WTC11 (cell line): ENCODE measurements at regions not wholly inside any gene's neighbourhood (a gene's known extent, or its start where the extent isn't known, plus 50 kb on each side); places are given as distances from the start of the nearest gene placed in this dataset.

Experiments
- ATAC-seq: fragments of 200-7000 bp; cut with Tn5 transposase; 2 replicates; pipeline ENCODE4 v1.10.0; 2021; ENCODE audit warnings: mild to moderate bottlenecking, moderate library complexity
- CTCF ChIA-PET: fragments of 300-600 bp; sonication (Branson Sonifier 250); formaldehyde crosslinking; loops from one replicate; lab custom pipeline; 2021; ENCODE audit warnings: antibody characterized with exemption; lab: Charles Lee
- POLR2A ChIA-PET: fragments of 350-600 bp; sonication (Branson Sonifier 250); formaldehyde crosslinking; loops from one replicate; lab custom pipeline; 2021; ENCODE audit warnings: antibody characterized with exemption; lab: Charles Lee
- DNase-seq: peaks from one replicate; pipeline ENCODE4 v3.0.0; 2021; ENCODE audit warnings: low spot score
- H3K27ac Mint-ChIP-seq: 2 replicates; pipeline ENCODE4 v1.8.0; 2021; ENCODE audit warnings: mixed read lengths
- H3K27me3 Mint-ChIP-seq: 2 replicates; pipeline ENCODE4 v1.8.0; 2021; ENCODE audit warnings: low read depth, mild to moderate bottlenecking, moderate library complexity, mixed read lengths
- H3K36me3 Mint-ChIP-seq: 2 replicates; pipeline ENCODE4 v1.8.0; 2021; ENCODE audit warnings: mixed read lengths
- H3K4me1 Mint-ChIP-seq: 2 replicates; pipeline ENCODE4 v1.8.0; 2022; ENCODE audit warnings: mixed read lengths
- H3K4me3 Mint-ChIP-seq: 2 replicates; pipeline ENCODE4 v1.8.0; 2021; ENCODE audit warnings: mild to moderate bottlenecking, moderate library complexity, mixed read lengths
- H3K9me3 Mint-ChIP-seq: 2 replicates; pipeline ENCODE4 v1.8.0; 2021; ENCODE audit warnings: mixed read lengths
- ARID4B ChIP-seq: sonication (generic); formaldehyde crosslinking; IDR thresholded peaks from 2 replicates; pipeline ENCODE4 v1.8.0; 2023; ENCODE audit warnings: missing genetic modification reagents, mild to moderate bottlenecking, borderline replicate concordance
- ATF1 ChIP-seq: sonication (generic); formaldehyde crosslinking; IDR thresholded peaks from 2 replicates; pipeline ENCODE4 v1.8.1; 2023; ENCODE audit warnings: mild to moderate bottlenecking, moderate library complexity, missing genetic modification reagents
- ATF3 ChIP-seq: sonication (generic); formaldehyde crosslinking; conservative IDR thresholded peaks from 2 replicates; pipeline ENCODE4 v1.8.1; 2022; ENCODE audit warnings: mild to moderate bottlenecking, missing genetic modification reagents
- CREB1 ChIP-seq: sonication (generic); formaldehyde crosslinking; IDR thresholded peaks from 2 replicates; pipeline ENCODE4 v1.8.0; 2023; ENCODE audit warnings: mild to moderate bottlenecking, missing genetic modification reagents
- ETV6 ChIP-seq: sonication (generic); formaldehyde crosslinking; IDR thresholded peaks from 2 replicates; pipeline ENCODE4 v1.8.1; 2022; ENCODE audit warnings: mild to moderate bottlenecking, missing genetic modification reagents
- FOXP1 ChIP-seq: sonication (generic); formaldehyde crosslinking; IDR thresholded peaks from 2 replicates; pipeline ENCODE4 v1.8.0; 2022; ENCODE audit warnings: missing genetic modification reagents, mild to moderate bottlenecking, moderate library complexity, borderline replicate concordance
- GTF2I ChIP-seq: fragments of 250-450 bp; sonication (Bioruptor Pico); conservative IDR thresholded peaks from 2 replicates; pipeline ENCODE4 v1.4.0; 2021; ENCODE audit warnings: mild to moderate bottlenecking
- JUN ChIP-seq: sonication (generic); formaldehyde crosslinking; IDR thresholded peaks from 2 replicates; pipeline ENCODE4 v1.8.0; 2023; ENCODE audit warnings: mild to moderate bottlenecking, missing genetic modification reagents
- NFYB ChIP-seq: sonication (generic); formaldehyde crosslinking; conservative IDR thresholded peaks from 2 replicates; pipeline ENCODE4 v1.8.0; 2022; ENCODE audit warnings: low read depth, missing genetic modification reagents
- PRRX2 ChIP-seq: fragments of 250-450 bp; sonication (Bioruptor Pico); IDR thresholded peaks from 2 replicates; pipeline ENCODE4 v1.8.0; 2021; ENCODE audit warnings: mild to moderate bottlenecking
- RELA ChIP-seq: sonication (generic); formaldehyde crosslinking; IDR thresholded peaks from 2 replicates; pipeline ENCODE4 v1.8.1; 2022; ENCODE audit warnings: missing genetic modification reagents, mild to moderate bottlenecking, borderline replicate concordance
- RORB ChIP-seq: fragments of 250-450 bp; sonication (Bioruptor Pico); IDR thresholded peaks from 2 replicates; pipeline ENCODE4 v1.9.0; 2021; ENCODE audit warnings: mild to moderate bottlenecking
- TEAD1 ChIP-seq: sonication (generic); formaldehyde crosslinking; IDR thresholded peaks from 2 replicates; pipeline ENCODE4 v1.8.0; 2022; ENCODE audit warnings: mild to moderate bottlenecking, missing genetic modification reagents
- TEAD4 ChIP-seq: sonication (generic); formaldehyde crosslinking; IDR thresholded peaks from 2 replicates; pipeline ENCODE4 v1.8.0; 2022; ENCODE audit warnings: mild to moderate bottlenecking, missing genetic modification reagents
- ZNF121 ChIP-seq: sonication (generic); formaldehyde crosslinking; IDR thresholded peaks from 2 replicates; pipeline ENCODE4 v1.8.0; 2023; ENCODE audit warnings: missing genetic modification reagents
- ZNF232 ChIP-seq: sonication (generic); formaldehyde crosslinking; IDR thresholded peaks from 2 replicates; pipeline ENCODE4 v1.8.0; 2022; ENCODE audit warnings: mild to moderate bottlenecking, missing genetic modification reagents
- ZNF263 ChIP-seq: sonication (generic); formaldehyde crosslinking; IDR thresholded peaks from 2 replicates; pipeline ENCODE4 v1.8.1; 2022; ENCODE audit warnings: low read depth, mild to moderate bottlenecking, moderate library complexity, missing genetic modification reagents
- TF ChIP-seq, protein P1 (sequence below): fragments of 250-450 bp; sonication (Bioruptor Pico); conservative IDR thresholded peaks from 2 replicates; pipeline ENCODE4 v1.9.0; 2021; ENCODE audit warnings: mild to moderate bottlenecking
- TF ChIP-seq, protein P2 (sequence below): fragments of 250-450 bp; sonication (Bioruptor Pico); IDR thresholded peaks from 2 replicates; pipeline ENCODE4 v1.8.0; 2021; ENCODE audit warnings: mild to moderate bottlenecking
- TF ChIP-seq, protein P3 (sequence below): sonication (generic); formaldehyde crosslinking; conservative IDR thresholded peaks from 2 replicates; pipeline ENCODE4 v1.8.1; 2023; ENCODE audit warnings: mild to moderate bottlenecking, low read depth, missing genetic modification reagents, moderate library complexity
- TF ChIP-seq, protein P4 (sequence below): sonication (generic); formaldehyde crosslinking; IDR thresholded peaks from 2 replicates; pipeline ENCODE4 v1.8.1; 2023; ENCODE audit warnings: mild to moderate bottlenecking, moderate library complexity, missing genetic modification reagents

GRCh38 chr1:65623895-65624294 lies 168.8 kb upstream of the PDE4B start:
- POLR2A ChIA-PET = no interaction called here
- TF ChIP-seq CREB1 (CRISPR knock-in tag) (no peak), PRRX2 (no peak), TEAD1 (CRISPR knock-in tag) (no peak), ZNF121 (no peak), JUN (CRISPR knock-in tag) (no peak), ARID4B (CRISPR knock-in tag) (no peak), ZNF263 (CRISPR knock-in tag) (no peak), FOXP1 (CRISPR knock-in tag) (no peak)
- TF ChIP-seq, protein P1, sequence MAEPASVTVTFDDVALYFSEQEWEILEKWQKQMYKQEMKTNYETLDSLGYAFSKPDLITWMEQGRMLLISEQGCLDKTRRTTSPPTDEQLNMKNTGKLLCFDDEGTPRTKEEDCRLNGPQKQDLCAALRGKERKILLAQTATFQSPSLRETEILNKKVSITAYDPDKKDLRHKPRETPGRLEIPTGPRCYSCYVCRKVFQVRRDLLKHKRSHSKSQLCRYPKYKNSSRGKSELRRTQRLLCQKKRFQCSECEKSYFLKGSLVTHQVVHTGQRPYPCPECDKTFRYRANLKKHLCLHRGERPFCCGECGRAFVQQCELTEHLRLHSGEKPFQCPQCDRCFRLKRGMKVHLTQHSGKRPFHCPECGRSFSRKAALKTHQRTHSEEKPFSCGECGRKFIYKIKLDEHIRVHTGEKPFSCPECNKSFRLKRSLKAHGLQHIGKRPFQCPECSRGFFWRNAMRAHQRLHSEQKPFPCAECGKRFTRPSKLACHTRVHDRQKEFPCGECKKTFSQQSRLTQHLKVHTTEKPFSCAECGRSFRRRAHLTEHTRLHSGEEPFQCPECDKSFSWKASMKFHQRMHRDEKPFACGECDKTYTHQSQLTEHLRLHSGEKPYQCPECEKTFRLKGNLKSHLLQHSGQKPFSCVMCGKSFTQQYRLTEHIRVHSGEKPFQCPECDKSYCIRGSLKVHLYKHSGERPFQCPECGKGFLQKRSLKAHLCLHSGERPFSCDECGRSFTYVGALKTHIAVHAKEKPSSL (CRISPR knock-in tag) = no peak
- TF ChIP-seq, protein P2, sequence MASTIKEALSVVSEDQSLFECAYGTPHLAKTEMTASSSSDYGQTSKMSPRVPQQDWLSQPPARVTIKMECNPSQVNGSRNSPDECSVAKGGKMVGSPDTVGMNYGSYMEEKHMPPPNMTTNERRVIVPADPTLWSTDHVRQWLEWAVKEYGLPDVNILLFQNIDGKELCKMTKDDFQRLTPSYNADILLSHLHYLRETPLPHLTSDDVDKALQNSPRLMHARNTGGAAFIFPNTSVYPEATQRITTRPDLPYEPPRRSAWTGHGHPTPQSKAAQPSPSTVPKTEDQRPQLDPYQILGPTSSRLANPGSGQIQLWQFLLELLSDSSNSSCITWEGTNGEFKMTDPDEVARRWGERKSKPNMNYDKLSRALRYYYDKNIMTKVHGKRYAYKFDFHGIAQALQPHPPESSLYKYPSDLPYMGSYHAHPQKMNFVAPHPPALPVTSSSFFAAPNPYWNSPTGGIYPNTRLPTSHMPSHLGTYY (CRISPR knock-in tag) = no peak
- TF ChIP-seq, protein P3, sequence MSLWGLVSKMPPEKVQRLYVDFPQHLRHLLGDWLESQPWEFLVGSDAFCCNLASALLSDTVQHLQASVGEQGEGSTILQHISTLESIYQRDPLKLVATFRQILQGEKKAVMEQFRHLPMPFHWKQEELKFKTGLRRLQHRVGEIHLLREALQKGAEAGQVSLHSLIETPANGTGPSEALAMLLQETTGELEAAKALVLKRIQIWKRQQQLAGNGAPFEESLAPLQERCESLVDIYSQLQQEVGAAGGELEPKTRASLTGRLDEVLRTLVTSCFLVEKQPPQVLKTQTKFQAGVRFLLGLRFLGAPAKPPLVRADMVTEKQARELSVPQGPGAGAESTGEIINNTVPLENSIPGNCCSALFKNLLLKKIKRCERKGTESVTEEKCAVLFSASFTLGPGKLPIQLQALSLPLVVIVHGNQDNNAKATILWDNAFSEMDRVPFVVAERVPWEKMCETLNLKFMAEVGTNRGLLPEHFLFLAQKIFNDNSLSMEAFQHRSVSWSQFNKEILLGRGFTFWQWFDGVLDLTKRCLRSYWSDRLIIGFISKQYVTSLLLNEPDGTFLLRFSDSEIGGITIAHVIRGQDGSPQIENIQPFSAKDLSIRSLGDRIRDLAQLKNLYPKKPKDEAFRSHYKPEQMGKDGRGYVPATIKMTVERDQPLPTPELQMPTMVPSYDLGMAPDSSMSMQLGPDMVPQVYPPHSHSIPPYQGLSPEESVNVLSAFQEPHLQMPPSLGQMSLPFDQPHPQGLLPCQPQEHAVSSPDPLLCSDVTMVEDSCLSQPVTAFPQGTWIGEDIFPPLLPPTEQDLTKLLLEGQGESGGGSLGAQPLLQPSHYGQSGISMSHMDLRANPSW = no peak
- no peaks in the 10 kb centered on the region for H3K27me3 Mint-ChIP-seq
- H3K36me3 Mint-ChIP-seq = no peaks in the 10 kb centered on the region
- no peak overlapping the region for H3K4me3 Mint-ChIP-seq
- DNase-seq (no peak), ATAC-seq (no peak)
- H3K4me1 Mint-ChIP-seq = peaks cover 4% of the 10 kb centered on the region
- H3K27ac Mint-ChIP-seq = no peak overlapping the region
- no peaks in the 10 kb centered on the region for H3K9me3 Mint-ChIP-seq
- CTCF ChIA-PET = interaction anchor here (1.0 kb wide), 1 partner anchor 319 kb away, joined by 3 read pairs; no protein-coding TSS in a partner anchor

GRCh38 chr1:65625528-65625927 lies 167.2 kb upstream of the PDE4B start:
- no peaks in the 10 kb centered on the region for H3K9me3 Mint-ChIP-seq
- no peak overlapping the region for H3K27ac Mint-ChIP-seq
- no peak for ATAC-seq
- no peak overlapping the region for H3K4me3 Mint-ChIP-seq
- ChIA-PET POLR2A (no interaction called here), CTCF (interaction anchor here (0.6 kb wide), 1 partner anchor 177 kb away, joined by 5 read pairs; no protein-coding TSS in a partner anchor)
- peaks cover 4% of the 10 kb centered on the region for H3K4me1 Mint-ChIP-seq
- TF ChIP-seq FOXP1 (CRISPR knock-in tag) = no peak
- TF ChIP-seq NFYB = no peak
- TF ChIP-seq TEAD4 (CRISPR knock-in tag) = no peak
- TF ChIP-seq RORB (CRISPR knock-in tag) = no peak
- no peak for TF ChIP-seq ATF3 (CRISPR knock-in tag)
- TF ChIP-seq ATF1 (CRISPR knock-in tag) = no peak
- no peak for TF ChIP-seq JUN (CRISPR knock-in tag)
- TF ChIP-seq RELA = no peak
- TF ChIP-seq ETV6 (CRISPR knock-in tag) = no peak
- TF ChIP-seq, protein P4, sequence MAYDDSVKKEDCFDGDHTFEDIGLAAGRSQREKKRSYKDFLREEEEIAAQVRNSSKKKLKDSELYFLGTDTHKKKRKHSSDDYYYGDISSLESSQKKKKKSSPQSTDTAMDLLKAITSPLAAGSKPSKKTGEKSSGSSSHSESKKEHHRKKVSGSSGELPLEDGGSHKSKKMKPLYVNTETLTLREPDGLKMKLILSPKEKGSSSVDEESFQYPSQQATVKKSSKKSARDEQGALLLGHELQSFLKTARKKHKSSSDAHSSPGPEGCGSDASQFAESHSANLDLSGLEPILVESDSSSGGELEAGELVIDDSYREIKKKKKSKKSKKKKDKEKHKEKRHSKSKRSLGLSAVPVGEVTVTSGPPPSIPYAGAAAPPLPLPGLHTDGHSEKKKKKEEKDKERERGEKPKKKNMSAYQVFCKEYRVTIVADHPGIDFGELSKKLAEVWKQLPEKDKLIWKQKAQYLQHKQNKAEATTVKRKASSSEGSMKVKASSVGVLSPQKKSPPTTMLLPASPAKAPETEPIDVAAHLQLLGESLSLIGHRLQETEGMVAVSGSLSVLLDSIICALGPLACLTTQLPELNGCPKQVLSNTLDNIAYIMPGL (CRISPR knock-in tag) = no peak
- no peak for TF ChIP-seq GTF2I (CRISPR knock-in tag)
- no peak for TF ChIP-seq ZNF232 (CRISPR knock-in tag)
- TF ChIP-seq, all 79 proteins: peak for 0
- Mint-ChIP-seq H3K36me3 (no peaks in the 10 kb centered on the region), H3K27me3 (no peaks in the 10 kb centered on the region)
- DNase-seq = no peak
